Memory B cell (primary cell): ENCODE measurements at regions not wholly inside any gene's neighbourhood (a gene's known extent, or its start where the extent isn't known, plus 50 kb on each side); places are given as distances from the start of the nearest gene placed in this dataset.
A peak's percentile ranks its signal among the peaks of the same experiment; 100 is the strongest.

Experiments used
- ATAC-seq: fragments of 150-1000 bp; cut with Tn5 transposase; 2 replicates; pipeline ENCODE4 v1.10.0; 2021; ENCODE audit warnings: low read depth, mild to moderate bottlenecking, moderate library complexity
- DNase-seq, 2 donors: peaks; one replicate each; pipeline ENCODE4 v3.0.0; 2022; ENCODE audit warnings: low spot score in 2 of 2
- H3K27ac Mint-ChIP-seq: one replicate; pipeline ENCODE4 v1.8.0; 2022; ENCODE audit warnings: mild to moderate bottlenecking, moderate library complexity, mixed read lengths
- H3K27me3 Mint-ChIP-seq: one replicate; pipeline ENCODE4 v1.8.0; 2022; ENCODE audit warnings: mixed read lengths
- H3K36me3 Mint-ChIP-seq: one replicate; pipeline ENCODE4 v1.8.0; 2022; ENCODE audit warnings: mild to moderate bottlenecking, mixed read lengths
- H3K4me1 Mint-ChIP-seq: one replicate; pipeline ENCODE4 v1.8.0; 2022; ENCODE audit warnings: mixed read lengths
- H3K4me3 Mint-ChIP-seq: one replicate; pipeline ENCODE4 v1.8.0; 2022; ENCODE audit warnings: mild to moderate bottlenecking, moderate library complexity, mixed read lengths
- H3K9me3 Mint-ChIP-seq: one replicate; pipeline ENCODE4 v1.8.0; 2022; ENCODE audit warnings: mixed read lengths

DNA sequence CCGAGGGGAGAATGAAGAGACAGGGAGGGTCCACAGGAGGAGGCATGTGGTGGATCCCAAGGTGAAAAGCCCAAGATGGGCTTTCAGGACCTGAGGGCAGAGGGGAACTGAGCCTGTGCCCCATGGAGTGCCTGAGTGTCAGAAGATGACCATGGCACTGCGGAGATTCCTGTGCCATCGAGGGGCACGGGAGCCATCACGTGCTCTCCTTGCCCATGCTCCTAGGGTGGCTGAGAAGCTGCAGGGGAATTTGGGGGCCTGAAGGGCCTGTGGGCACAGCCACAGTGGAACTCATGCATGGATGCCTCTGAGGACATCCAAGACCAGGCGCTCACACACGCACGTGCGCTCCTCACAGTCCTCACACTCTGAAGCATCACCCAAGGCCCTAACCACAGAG is 56.1 kb upstream of the GLI2 start:
- no peak for DNase-seq
- no peak overlapping the region for H3K4me3 Mint-ChIP-seq
- H3K9me3 Mint-ChIP-seq, result no peaks in the 10 kb centered on the region
- peaks cover 16% of the 10 kb centered on the region for H3K27me3 Mint-ChIP-seq
- no peak for ATAC-seq
- H3K27ac Mint-ChIP-seq, result no peak overlapping the region
- H3K4me1 Mint-ChIP-seq, result peaks cover 4% of the 10 kb centered on the region
- no peaks in the 10 kb centered on the region for H3K36me3 Mint-ChIP-seq

DNA sequence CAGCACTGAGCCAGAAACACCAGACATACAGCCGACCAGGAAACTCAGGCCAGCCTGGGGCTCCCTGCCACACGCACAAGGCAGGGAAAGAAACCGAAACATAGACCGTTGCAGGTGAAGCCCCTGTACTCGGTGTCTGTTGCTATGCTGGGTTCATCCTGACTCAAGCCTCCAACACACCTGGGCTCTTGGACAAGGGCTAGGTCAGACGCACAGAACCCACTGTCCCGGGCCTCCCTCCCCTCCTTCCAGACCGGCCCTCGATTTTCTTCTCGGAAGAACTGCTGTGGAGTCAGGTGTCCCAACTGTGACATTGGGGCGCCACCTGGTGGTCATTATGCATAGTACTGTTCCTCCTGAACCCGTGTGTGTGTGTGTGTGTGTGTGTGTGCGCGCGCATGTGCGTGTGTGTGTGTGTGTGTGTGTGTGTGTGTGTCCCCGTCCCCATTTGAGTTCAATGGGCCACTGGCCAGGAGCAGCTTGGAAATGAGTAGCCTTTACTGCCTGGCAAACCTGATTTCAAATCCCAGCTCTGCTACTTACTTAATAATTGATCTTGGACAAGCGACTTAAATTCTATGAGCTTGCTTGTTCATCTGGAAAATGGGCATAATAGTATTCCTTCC is 55.4 kb upstream of the GLI2 start:
- H3K4me3 Mint-ChIP-seq, result no peak overlapping the region

DNA sequence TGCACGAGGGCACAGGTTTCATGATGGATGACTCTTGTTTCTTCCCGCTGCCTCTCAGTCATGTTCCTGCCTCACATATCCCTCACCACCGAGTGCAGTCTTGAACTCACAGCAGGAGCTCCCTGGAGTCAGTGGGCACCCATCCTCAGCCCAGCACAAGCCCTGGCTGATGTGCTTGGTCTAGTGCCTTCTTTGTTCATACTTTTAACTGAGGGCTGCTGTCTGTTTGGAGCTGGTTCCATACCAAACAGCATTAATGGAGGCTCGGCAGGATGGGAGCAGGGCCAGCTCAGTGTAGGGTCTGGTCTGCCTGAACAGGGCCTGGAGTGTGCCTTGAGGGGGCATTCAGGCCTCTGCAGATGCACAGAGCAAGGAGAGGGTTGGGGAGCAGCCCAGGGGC is 54.5 kb upstream of the GLI2 start:
- Mint-ChIP-seq H3K4me3 (no peak overlapping the region), H3K27me3 (peaks cover 16% of the 10 kb centered on the region), H3K27ac (no peak overlapping the region), H3K36me3 (no peaks in the 10 kb centered on the region), H3K4me1 (peaks cover 4% of the 10 kb centered on the region), H3K9me3 (no peaks in the 10 kb centered on the region)
- ATAC-seq (no peak), DNase-seq (no peak)

More for the DNA sequence above, 55.4 kb upstream of the GLI2 start:
- Mint-ChIP-seq H3K27ac (peak overlapping the region; percentile 83), H3K9me3 (no peaks in the 10 kb centered on the region), H3K4me1 (peaks cover 4% of the 10 kb centered on the region), H3K36me3 (no peaks in the 10 kb centered on the region), H3K27me3 (peaks cover 17% of the 10 kb centered on the region)
- peak; percentile 56 to 63 for DNase-seq
- peak; percentile 66 for ATAC-seq

GRCh38 chr2:120681696-120682288 is 53.9 kb upstream of the GLI2 start:
- no peak for ATAC-seq
- Mint-ChIP-seq H3K27me3 (peaks cover 15% of the 10 kb centered on the region), H3K36me3 (no peaks in the 10 kb centered on the region), H3K27ac (no peak overlapping the region), H3K4me1 (peaks cover 4% of the 10 kb centered on the region), H3K9me3 (no peaks in the 10 kb centered on the region), H3K4me3 (no peak overlapping the region)
- DNase-seq, result no peak

DNA sequence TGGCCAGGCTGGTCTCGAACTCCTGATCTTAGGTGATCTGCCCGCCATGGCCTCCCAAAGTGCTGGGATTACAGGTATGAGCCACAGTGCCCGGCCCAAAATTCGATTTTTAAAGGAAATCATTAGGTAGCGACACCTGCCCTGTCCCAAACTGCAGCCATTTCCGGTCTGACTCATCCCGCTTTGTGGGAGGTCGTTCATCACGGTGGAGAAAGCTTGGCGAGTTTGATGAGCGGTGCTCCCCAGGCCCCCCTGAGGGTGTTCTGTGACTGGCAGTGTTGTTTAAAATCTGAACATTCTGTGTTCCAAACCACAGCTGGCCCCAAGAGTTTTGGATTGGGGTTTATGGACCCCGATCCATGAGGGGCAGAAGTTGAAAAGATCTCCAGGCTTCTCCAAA is 53.0 kb upstream of the GLI2 start:
- ATAC-seq (no peak), DNase-seq (no peak)
- peaks cover 15% of the 10 kb centered on the region for H3K27me3 Mint-ChIP-seq
- no peak overlapping the region for H3K27ac Mint-ChIP-seq
- H3K36me3 Mint-ChIP-seq, result no peaks in the 10 kb centered on the region
- H3K4me3 Mint-ChIP-seq, result no peak overlapping the region
- no peaks in the 10 kb centered on the region for H3K9me3 Mint-ChIP-seq
- peaks cover 4% of the 10 kb centered on the region for H3K4me1 Mint-ChIP-seq

- Mint-ChIP-seq H3K36me3 (no peaks in the 10 kb centered on the region), H3K4me3 (no peak overlapping the region), H3K27ac (no peak overlapping the region), H3K27me3 (peaks cover 15% of the 10 kb centered on the region), H3K4me1 (peaks cover 4% of the 10 kb centered on the region), H3K9me3 (no peaks in the 10 kb centered on the region)
- DNase-seq, result no peak
- ATAC-seq, result no peak
Measured at GRCh38 chr2:120683081-120683480, 52.6 kb upstream of the GLI2 start.

DNA sequence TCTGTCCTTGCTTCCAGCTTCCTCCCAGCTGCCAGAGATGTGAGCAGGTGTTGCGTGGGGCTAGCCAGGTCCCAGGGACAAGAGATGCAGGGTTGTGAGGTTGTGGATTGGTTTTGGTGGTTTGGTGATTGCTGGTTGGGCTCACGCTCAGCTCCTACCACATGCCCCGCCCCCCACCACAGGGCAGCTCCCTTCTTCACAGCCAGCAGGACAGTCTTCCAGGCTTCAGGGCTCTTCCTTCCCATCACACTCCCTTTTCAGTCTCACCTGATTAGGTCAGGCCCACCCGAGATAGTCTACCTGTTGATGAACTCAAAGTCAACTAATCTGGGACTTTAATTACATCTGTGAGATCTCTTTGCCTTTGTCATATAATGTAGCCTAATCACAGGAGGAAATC is 52.0 kb upstream of the GLI2 start:
- Mint-ChIP-seq H3K27ac (no peak overlapping the region), H3K27me3 (peaks cover 15% of the 10 kb centered on the region), H3K4me3 (no peak overlapping the region), H3K9me3 (no peaks in the 10 kb centered on the region), H3K36me3 (no peaks in the 10 kb centered on the region), H3K4me1 (peaks cover 4% of the 10 kb centered on the region)
- ATAC-seq, result no peak
- DNase-seq, result no peak

DNA sequence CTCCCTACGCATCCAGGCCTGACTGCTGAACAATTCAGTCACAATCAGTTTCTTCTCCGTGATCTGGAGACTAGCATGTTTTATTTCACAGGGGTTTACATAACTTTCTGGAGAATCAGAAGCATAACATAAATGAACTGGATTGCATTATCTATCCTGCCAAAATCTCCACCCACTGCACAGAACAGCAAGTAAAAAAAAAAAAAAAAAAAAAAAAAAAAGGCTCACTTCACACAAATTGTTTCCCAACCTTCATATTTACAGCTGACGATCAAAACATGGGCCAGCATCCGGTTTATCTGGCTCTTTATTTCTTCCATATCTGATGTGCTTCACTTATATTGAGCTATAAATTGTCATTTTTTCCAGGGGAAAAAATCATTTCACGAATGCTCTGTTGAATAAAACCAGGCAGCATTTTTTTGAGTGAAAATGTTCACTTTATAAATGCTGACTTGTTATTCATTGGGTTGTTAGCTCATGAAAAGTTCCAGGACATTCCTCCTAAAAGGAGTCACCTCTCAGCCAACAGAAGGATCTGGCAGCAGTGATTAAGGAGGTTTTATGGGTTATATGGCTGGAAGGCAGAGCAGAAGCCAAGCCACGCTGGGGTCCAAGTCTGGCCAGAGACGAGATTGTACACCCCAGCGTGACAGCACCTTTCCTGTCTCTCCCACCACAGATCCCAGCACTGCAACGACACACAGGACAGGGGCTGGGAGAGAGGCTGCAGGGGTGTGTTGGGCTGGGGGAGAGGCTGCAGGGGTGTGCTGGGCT is 51.2 kb upstream of the GLI2 start:
- Mint-ChIP-seq H3K27ac (no peak overlapping the region), H3K27me3 (peaks cover 13% of the 10 kb centered on the region), H3K9me3 (no peaks in the 10 kb centered on the region), H3K4me3 (no peak overlapping the region), H3K4me1 (peaks cover 4% of the 10 kb centered on the region), H3K36me3 (no peaks in the 10 kb centered on the region)
- DNase-seq (no peak), ATAC-seq (no peak)

DNA sequence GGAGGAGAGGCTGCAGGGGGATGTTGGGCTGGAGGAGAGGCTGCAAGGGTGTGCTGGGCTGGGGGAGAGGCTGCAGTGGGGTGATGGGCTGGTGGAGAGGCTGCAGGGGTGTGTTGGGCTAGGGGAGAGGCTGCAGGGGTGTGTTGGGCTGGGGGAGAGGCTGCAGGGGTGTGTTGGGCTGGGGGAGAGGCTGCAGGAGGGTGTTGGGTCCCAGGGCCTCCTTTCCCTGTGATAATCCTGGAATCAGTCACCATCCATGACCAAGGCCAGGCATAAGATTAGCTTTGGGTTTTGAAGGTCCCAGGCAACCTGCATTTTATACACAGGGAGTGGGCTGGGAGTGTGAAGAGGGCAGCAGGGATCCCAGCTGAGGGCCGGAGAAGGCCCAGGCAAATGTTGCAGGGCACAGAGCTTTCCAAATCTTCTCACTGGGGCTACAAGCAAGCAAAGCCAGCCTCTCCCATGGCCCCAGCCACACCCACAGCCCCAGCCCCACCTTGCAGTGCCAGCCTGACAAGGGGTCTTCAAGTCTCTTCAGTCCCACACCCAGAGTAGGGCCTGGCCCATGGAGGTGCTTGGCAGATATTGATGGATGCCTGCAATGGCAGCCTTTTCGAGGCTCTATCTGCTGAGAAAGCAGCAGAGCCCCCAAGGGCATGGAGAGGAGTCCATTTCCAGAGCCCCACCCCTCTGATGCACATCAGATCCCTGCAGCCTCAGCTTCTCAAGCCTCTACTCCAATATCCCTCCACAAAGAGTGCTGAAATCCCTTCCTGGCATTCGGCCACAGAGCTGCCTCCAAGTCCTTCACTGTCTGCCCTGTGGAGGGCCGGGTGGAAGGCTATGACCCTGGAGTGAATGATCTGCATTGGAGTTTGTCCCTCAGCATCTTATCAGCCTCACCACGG is 50.3 kb upstream of the GLI2 start:
- no peaks in the 10 kb centered on the region for H3K9me3 Mint-ChIP-seq
- no peak for ATAC-seq
- H3K27me3 Mint-ChIP-seq, result peaks cover 12% of the 10 kb centered on the region

More for the DNA sequence above, 50.3 kb upstream of the GLI2 start:
- no peak for DNase-seq
- Mint-ChIP-seq H3K4me1 (peaks cover 1% of the 10 kb centered on the region), H3K27ac (no peak overlapping the region), H3K4me3 (no peak overlapping the region), H3K36me3 (no peaks in the 10 kb centered on the region)
